HL-60 (cell line): ENCODE measurements at regions not wholly inside any gene's neighbourhood (a gene's known extent, or its start where the extent isn't known, plus 50 kb on each side); places are given as distances from the start of the nearest gene placed in this dataset.

Experiments
- CTCF ChIP-seq: IDR thresholded peaks from one replicate; pipeline ENCODE4 v1.5.1; 2011; ENCODE audit warnings: low read length, control low read depth, inconsistent platforms; ENCODE audit not compliant: insufficient read depth
- POLR2AphosphoS5 ChIP-seq: IDR thresholded peaks from 2 replicates; pipeline ENCODE4 v1.6.1; 2012; ENCODE audit warnings: low read depth
- REST ChIP-seq: IDR thresholded peaks from 2 replicates; pipeline ENCODE4 v1.6.1; 2012; ENCODE audit warnings: low read depth; ENCODE audit not compliant: insufficient replicate concordance

- TF ChIP-seq CTCF (no peak), POLR2AphosphoS5 (no peak), REST (no peak)
Measured at GRCh38 chr6:170056278-170056711, 234.6 kb downstream of the DLL1 start.
